K562 (cell line): ENCODE measurements at regions not wholly inside any gene's neighbourhood (a gene's known extent, or its start where the extent isn't known, plus 50 kb on each side); places are given as distances from the start of the nearest gene placed in this dataset.

ENCODE experiments used
- ATAC-seq: fragments of 200-7000 bp; cut with Tn5 transposase; 3 replicates; pipeline ENCODE4 v1.9.1; 2020; ENCODE audit warnings: moderate library complexity
- BruUV-seq: library from RNA; stranded (reverse); fragments of 400-500 nt; replicated peaks from 2 replicates; lab custom pipeline; 2021; lab: Mats Ljungman, UMichigan
- CTCF ChIA-PET: fragments of 300-600 bp; formaldehyde crosslinking; extraction: SDS; loops from one replicate; lab custom pipeline; 2021; ENCODE audit warnings: low intra/inter-chr PET ratio; lab: Yijun Ruan, JAX
- POLR2A ChIA-PET: fragments of 300-600, 350-650 bp; sonication (Branson Sonifier 250); formaldehyde crosslinking; extraction: SDS; loops from one replicate; lab custom pipeline; 2021; ENCODE audit warnings: antibody characterized with exemption, inconsistent platforms; lab: Yijun Ruan, JAX
- DNase-seq, 4 experiments: peaks; one replicate each; pipeline versions ENCODE4 v3.0.0 to v3.0.0-alpha.2; 2011 to 2018; ENCODE audit warnings: low spot score in 3 of 4, mixed read lengths in 3 of 4; ENCODE audit errors: extremely low read depth in 1 of 4
- FAIRE-seq: peaks from 2 replicates; lab custom pipeline; 2011; peaks lifted over from hg19 to GRCh38; lab: Jason Lieb, UNC
- H2AFZ ChIP-seq: 2 replicates; pipeline ENCODE4 v1.6.0; 2011; ENCODE audit warnings: low read depth, low read length, control low read depth, inconsistent platforms
- H3K27ac ChIP-seq: fragments of 200-600 bp; 3 replicates; pipeline ENCODE4 v1.8.0; 2011; ENCODE audit warnings: low read depth, mild to moderate bottlenecking, control low read depth, inconsistent platforms, low read length, moderate library complexity, mixed read lengths; ENCODE audit errors: extremely low read depth
- H3K27me3 ChIP-seq, 2 experiments: fragments of 300-600 bp in 1 of 2; 2 replicates in 1 of 2; 3 replicates in 1 of 2; pipeline versions ENCODE4 v1.6.0 to v1.8.0; 2011; ENCODE audit warnings: inconsistent platforms in 2 of 2, low read length in 2 of 2, mild to moderate bottlenecking in 1 of 2, mixed read lengths in 1 of 2, moderate library complexity in 1 of 2; ENCODE audit not compliant: control insufficient read depth in 2 of 2, insufficient read depth in 2 of 2
- H3K36me3 ChIP-seq: fragments of 300-600 bp; 3 replicates; pipeline ENCODE4 v1.8.0; 2011; ENCODE audit warnings: mild to moderate bottlenecking, low read length, inconsistent platforms; ENCODE audit not compliant: control insufficient read depth, insufficient read depth
- H3K4me1 ChIP-seq, 2 experiments: fragments of 200-600 bp in 1 of 2; replicated peaks in 1 of 2; 2 replicates in 1 of 2; 3 replicates in 1 of 2; pipeline versions ENCODE4 v1.5.1 to v1.8.0; 2011; ENCODE audit warnings: inconsistent platforms in 2 of 2, low read length in 2 of 2, mild to moderate bottlenecking in 1 of 2, mixed read lengths in 1 of 2, moderate library complexity in 1 of 2; ENCODE audit not compliant: control insufficient read depth in 2 of 2, insufficient read depth in 2 of 2
- H3K4me2 ChIP-seq: 2 replicates; pipeline ENCODE4 v1.6.1; 2011; ENCODE audit warnings: low read length, control low read depth, inconsistent platforms, mixed read lengths; ENCODE audit not compliant: insufficient read depth
- H3K4me3 ChIP-seq: fragments of 200-600 bp; sonication (generic), shearing (Covaris generic); 2 replicates; pipeline ENCODE4 v1.5.1; 2016; ENCODE audit warnings: control low read depth, inconsistent platforms
- H3K79me2 ChIP-seq: fragments of 200-600 bp; 3 replicates; pipeline ENCODE4 v1.8.0; 2011; ENCODE audit warnings: low read length, inconsistent platforms; ENCODE audit not compliant: control insufficient read depth, insufficient read depth
- H3K9ac ChIP-seq, 2 experiments: 2 replicates each; pipeline versions ENCODE4 v1.6.0 to v1.6.1; 2011; ENCODE audit warnings: low read depth in 2 of 2, low read length in 2 of 2, control low read depth in 1 of 2, inconsistent platforms in 1 of 2, mild to moderate bottlenecking in 1 of 2, mixed read lengths in 1 of 2; ENCODE audit not compliant: insufficient read depth in 1 of 2
- H3K9me1 ChIP-seq: one replicate; pipeline ENCODE4 v1.6.0; 2011; ENCODE audit warnings: inconsistent platforms, mild to moderate bottlenecking, low read length, moderate library complexity; ENCODE audit not compliant: control insufficient read depth, insufficient read depth
- H3K9me3 ChIP-seq: replicated peaks from 2 replicates; pipeline ENCODE4 v1.5.1; 2011; ENCODE audit warnings: low read depth, low read length, inconsistent platforms; ENCODE audit not compliant: control insufficient read depth, insufficient read depth
- H4K20me1 ChIP-seq: replicated peaks from 2 replicates; pipeline ENCODE4 v1.6.1; 2011; ENCODE audit warnings: low read length, inconsistent platforms, mixed read lengths; ENCODE audit not compliant: control insufficient read depth, insufficient read depth
- AFF4 ChIP-seq: sonication (generic); formaldehyde crosslinking; IDR thresholded peaks from 2 replicates; pipeline ENCODE4 v1.8.0; 2023; ENCODE audit warnings: mild to moderate bottlenecking, missing genetic modification reagents
- FOXO4 ChIP-seq: fragments of 450-650 bp; formaldehyde crosslinking; IDR thresholded peaks from 2 replicates; pipeline ENCODE4 v1.4.0; 2020; ENCODE audit warnings: mild to moderate bottlenecking, moderate library complexity
- MXI1 ChIP-seq: IDR thresholded peaks from 2 replicates; pipeline ENCODE4 v1.6.1; 2011; ENCODE audit warnings: low read depth, mild to moderate bottlenecking, improper control_type of control experiment, low read length
- NR2C2 ChIP-seq, 2 experiments: fragments of 200-800 bp in 1 of 2; sonication (Bioruptor generic) in 1 of 2; sonication (generic) in 1 of 2; formaldehyde crosslinking in 1 of 2; IDR thresholded peaks; 2 replicates each; pipeline versions ENCODE4 v1.6.1 to v1.8.0; 2016 to 2022; ENCODE audit warnings: mild to moderate bottlenecking in 1 of 2, missing compliant biosample characterization in 1 of 2, missing genetic modification characterization in 1 of 2, missing genetic modification reagents in 1 of 2
- POLR3A ChIP-seq: IDR thresholded peaks from 2 replicates; pipeline ENCODE4 v1.6.1; 2011; ENCODE audit warnings: borderline replicate concordance, mild to moderate bottlenecking, moderate library complexity; ENCODE audit not compliant: insufficient read length, insufficient read depth; ENCODE audit errors: extremely low read depth
- RFX5 ChIP-seq: IDR thresholded peaks from 2 replicates; pipeline ENCODE4 v1.6.1; 2011; ENCODE audit warnings: low read depth, mild to moderate bottlenecking, improper control_type of control experiment, low read length
- SMARCE1 ChIP-seq: fragments of 450-650 bp; IDR thresholded peaks from 2 replicates; pipeline ENCODE4 v1.7.1; 2016; ENCODE audit warnings: mild to moderate bottlenecking
- STAT5B ChIP-seq: fragments of 250-450 bp; sonication (Bioruptor Pico); IDR thresholded peaks from 2 replicates; pipeline ENCODE4 v1.8.0; 2021; ENCODE audit warnings: mild to moderate bottlenecking, inconsistent platforms
- TRIM25 ChIP-seq: fragments of 450-650 bp; IDR thresholded peaks from 2 replicates; pipeline ENCODE4 v1.7.0; 2016; ENCODE audit warnings: borderline replicate concordance
- ZNF395 ChIP-seq: fragments of 200-800 bp; sonication (Bioruptor generic); IDR thresholded peaks from 2 replicates; pipeline ENCODE4 v1.6.1; 2017; ENCODE audit warnings: missing genetic modification characterization, missing compliant biosample characterization
- ZNF644 ChIP-seq: fragments of 200-800 bp; sonication (Bioruptor generic); IDR thresholded peaks from 2 replicates; pipeline ENCODE4 v1.6.1; 2016; ENCODE audit warnings: low read depth, missing genetic modification characterization, missing compliant biosample characterization
- ZNF785 ChIP-seq: fragments of 250-450 bp; sonication (Bioruptor Pico); IDR thresholded peaks from 2 replicates; pipeline ENCODE4 v1.4.0; 2020; ENCODE audit warnings: mild to moderate bottlenecking
- WGBS: fragments of 100-300 bp; shearing (Covaris generic); methylation state at CpG from one replicate; pipeline ENCODE4 v1.1.6; 2016; ENCODE audit warnings: low coverage, mixed read lengths; ENCODE audit not compliant: insufficient coverage; ENCODE audit errors: missing lambda C conversion rate; 5-methylcytosine and 5-hydroxymethylcytosine counted together
- in situ Hi-C: fragments of 300-500 bp; cut with MboI; formaldehyde crosslinking; loops from 4 replicates; pipeline ENCODE4 v1.15.0; 2018; ENCODE audit warnings: inconsistent platforms, mixed read lengths
- intact Hi-C: fragments of 100-400 bp; cut with micrococcal nuclease; formaldehyde crosslinking; loops from 2 replicates; pipeline ENCODE4 v1.14.2; 2022

- Histone ChIP-seq H2AFZ (no peak overlapping the region), H3K9me3 (no peaks in the 10 kb centered on the region), H3K27me3 (peaks cover 8 to 15% of the 10 kb centered on the region in 2 experiments; a peak in 4 of 5 replicates), H3K4me3 (no peak overlapping the region), H3K9me1 (no peaks in the 10 kb centered on the region), H3K4me2 (no peak overlapping the region), H4K20me1 (peaks cover 8% of the 10 kb centered on the region; the same call in 1 of the 2 replicates), H3K79me2 (no peaks in the 10 kb centered on the region), H3K36me3 (no peaks in the 10 kb centered on the region), H3K27ac (no peak overlapping the region), H3K4me1 (no peaks in the 10 kb centered on the region), H3K9ac (no peak overlapping the region)
- ATAC-seq, result no peak
- no peak for FAIRE-seq
- ChIA-PET CTCF (no interaction called here), POLR2A (no interaction called here)
- DNase-seq, result no peak
- in situ Hi-C loops, result no loop called here
- intact Hi-C loops, result no loop called here
- 2% methylated on average over 4 of the region's 4 CpGs for WGBS
- no TSS peak for BruUV-seq
- TF ChIP-seq NR2C2 (CRISPR knock-in tag; IDR thresholded peaks at IDR 0.05) (no peak), NR2C2 (tag; IDR thresholded peaks at IDR 0.05) (no peak), STAT5B (CRISPR knock-in tag) (no peak), SMARCE1 (no peak), POLR3A (no peak), ZNF395 (CRISPR knock-in tag) (no peak), ZNF644 (tag) (no peak), FOXO4 (CRISPR knock-in tag) (no peak), RFX5 (no peak), AFF4 (CRISPR knock-in tag) (no peak), TRIM25 (no peak), ZNF785 (CRISPR knock-in tag) (no peak), MXI1 (no peak)
Measured at GRCh38 chr10:43940898-43941837, 292.5 kb upstream of the ZNF32 start.
